ENCODE measurements at regions not wholly inside any gene's neighbourhood (a gene's known extent, or its start where the extent isn't known, plus 50 kb on each side); places are given as distances from the start of the nearest gene placed in this dataset.
"Not testable (repeated sequence)": the region's sequence is repeated elsewhere in the genome, so short reads cannot be mapped to it uniquely, and the experiment has no call there.

DNA sequence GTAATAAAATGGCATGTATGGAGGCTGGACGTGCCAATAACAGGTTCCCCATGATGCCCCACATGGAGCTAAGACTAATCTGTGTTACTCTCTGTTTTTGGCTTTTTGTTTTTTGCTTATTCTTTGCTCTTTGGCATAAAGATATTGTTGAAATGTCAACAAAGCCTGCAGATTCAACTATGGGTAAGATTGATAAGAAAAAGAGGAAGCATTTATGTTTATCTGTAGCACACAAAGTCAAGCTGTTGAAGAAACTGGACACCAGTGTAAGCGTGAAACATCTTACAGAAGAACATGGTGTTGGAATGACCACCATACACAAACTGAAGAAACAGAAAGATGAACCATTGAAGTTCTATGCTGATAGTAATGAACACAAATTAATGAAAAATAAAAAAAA, 402.7 kb downstream of the LTN1 start:
- no peaks in the 10 kb centered on the region for H3K36me3 ChIP-seq (ENCODE audit: control insufficient read depth, insufficient read depth, low read length)
- H3K27me3 ChIP-seq (replicated peaks; ENCODE audit: control insufficient read depth, insufficient read depth, low read length), result no peaks in the 10 kb centered on the region
- H3K4me3 ChIP-seq (replicated peaks; ENCODE audit: low read depth, low read length), result no peak overlapping the region
- no peak for DNase-seq (ENCODE audit: extremely low read depth, insufficient read length)
- TF ChIP-seq, protein P1, sequence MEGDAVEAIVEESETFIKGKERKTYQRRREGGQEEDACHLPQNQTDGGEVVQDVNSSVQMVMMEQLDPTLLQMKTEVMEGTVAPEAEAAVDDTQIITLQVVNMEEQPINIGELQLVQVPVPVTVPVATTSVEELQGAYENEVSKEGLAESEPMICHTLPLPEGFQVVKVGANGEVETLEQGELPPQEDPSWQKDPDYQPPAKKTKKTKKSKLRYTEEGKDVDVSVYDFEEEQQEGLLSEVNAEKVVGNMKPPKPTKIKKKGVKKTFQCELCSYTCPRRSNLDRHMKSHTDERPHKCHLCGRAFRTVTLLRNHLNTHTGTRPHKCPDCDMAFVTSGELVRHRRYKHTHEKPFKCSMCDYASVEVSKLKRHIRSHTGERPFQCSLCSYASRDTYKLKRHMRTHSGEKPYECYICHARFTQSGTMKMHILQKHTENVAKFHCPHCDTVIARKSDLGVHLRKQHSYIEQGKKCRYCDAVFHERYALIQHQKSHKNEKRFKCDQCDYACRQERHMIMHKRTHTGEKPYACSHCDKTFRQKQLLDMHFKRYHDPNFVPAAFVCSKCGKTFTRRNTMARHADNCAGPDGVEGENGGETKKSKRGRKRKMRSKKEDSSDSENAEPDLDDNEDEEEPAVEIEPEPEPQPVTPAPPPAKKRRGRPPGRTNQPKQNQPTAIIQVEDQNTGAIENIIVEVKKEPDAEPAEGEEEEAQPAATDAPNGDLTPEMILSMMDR (IDR thresholded peaks at IDR 0.05; ENCODE audit: insufficient read depth, low read length, poor library complexity, severe bottlenecking), result no peak

DNA sequence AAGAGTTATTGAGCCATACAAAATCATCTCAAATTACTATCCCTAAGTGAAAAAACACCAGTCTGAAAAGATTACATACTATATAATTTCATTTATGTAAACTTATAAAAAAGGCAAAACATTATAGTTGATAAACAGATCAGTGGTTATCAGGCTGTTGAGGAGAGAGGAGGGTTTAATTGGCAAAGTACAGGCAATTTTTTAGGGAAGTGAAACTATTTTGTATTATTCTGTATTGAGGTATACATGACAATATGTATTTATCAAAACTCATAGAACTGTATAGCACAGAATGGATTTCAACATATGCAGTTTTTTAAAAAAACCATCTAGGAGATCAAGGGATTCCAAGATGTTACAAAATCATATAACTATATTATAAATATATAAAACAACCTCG, 403.7 kb downstream of the LTN1 start:
- TF ChIP-seq, protein P1 (IDR thresholded peaks at IDR 0.05; ENCODE audit: insufficient read depth, low read length, poor library complexity, severe bottlenecking), result no peak
- no peak overlapping the region for H3K4me3 ChIP-seq (replicated peaks; ENCODE audit: low read depth, low read length)
- no peak for DNase-seq (ENCODE audit: extremely low read depth, insufficient read length)
- no peaks in the 10 kb centered on the region for H3K36me3 ChIP-seq (ENCODE audit: control insufficient read depth, insufficient read depth, low read length)
- H3K27me3 ChIP-seq (replicated peaks; ENCODE audit: control insufficient read depth, insufficient read depth, low read length), result no peaks in the 10 kb centered on the region

DNA sequence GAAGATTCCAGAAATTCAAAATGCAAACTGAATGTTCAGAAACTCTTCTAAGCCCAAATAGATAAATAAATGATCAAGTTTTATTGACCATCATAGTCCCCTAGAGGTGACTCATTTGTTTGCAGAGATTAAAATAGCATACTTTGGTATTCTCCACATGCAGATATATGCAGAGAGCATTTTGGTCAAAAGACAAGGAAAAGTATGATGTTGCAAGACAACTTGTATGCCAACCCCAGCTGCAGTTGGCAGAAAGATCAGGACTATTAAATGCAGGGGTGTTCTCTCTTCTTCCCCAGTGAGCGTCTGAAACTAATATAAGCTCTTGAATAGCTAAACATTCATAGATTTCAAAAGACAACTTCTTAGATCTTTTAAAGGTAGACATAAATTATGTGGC, 404.9 kb downstream of the LTN1 start:
- TF ChIP-seq, protein P1 (IDR thresholded peaks at IDR 0.05; ENCODE audit: insufficient read depth, low read length, poor library complexity, severe bottlenecking), result no peak
- Histone ChIP-seq H3K36me3 (ENCODE audit: control insufficient read depth, insufficient read depth, low read length) (no peaks in the 10 kb centered on the region), H3K4me3 (replicated peaks; ENCODE audit: low read depth, low read length) (no peak overlapping the region), H3K27me3 (replicated peaks; ENCODE audit: control insufficient read depth, insufficient read depth, low read length) (no peaks in the 10 kb centered on the region)
- DNase-seq (ENCODE audit: extremely low read depth, insufficient read length), result no peak

DNA sequence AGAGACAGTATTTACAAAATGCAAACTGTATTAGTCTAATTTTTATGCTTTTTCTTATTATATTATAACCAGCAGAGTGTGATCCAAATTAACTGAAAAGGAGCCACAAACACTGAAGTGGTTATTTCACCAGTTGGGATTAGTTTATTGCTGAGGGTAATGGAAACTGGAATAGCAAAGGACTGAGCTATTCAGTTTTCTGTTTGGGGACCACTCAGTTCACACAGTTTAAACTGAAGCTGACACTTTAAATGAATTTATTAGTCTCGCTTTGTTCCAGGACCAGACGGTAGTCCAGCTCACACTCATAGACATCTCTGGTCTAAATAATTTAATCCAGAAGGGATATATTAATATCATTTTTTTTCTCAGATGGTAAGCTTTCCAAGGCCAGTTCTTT, 410.7 kb downstream of the LTN1 start:
- H3K36me3 ChIP-seq (ENCODE audit: control insufficient read depth, insufficient read depth, low read length), result no peaks in the 10 kb centered on the region
- H3K4me3 ChIP-seq (replicated peaks; ENCODE audit: low read depth, low read length), result no peak overlapping the region
- TF ChIP-seq, protein P1 (IDR thresholded peaks at IDR 0.05; ENCODE audit: insufficient read depth, low read length, poor library complexity, severe bottlenecking), result no peak
- no peaks in the 10 kb centered on the region for H3K27me3 ChIP-seq (replicated peaks; ENCODE audit: control insufficient read depth, insufficient read depth, low read length)
- no peak for DNase-seq (ENCODE audit: extremely low read depth, insufficient read length)

DNA sequence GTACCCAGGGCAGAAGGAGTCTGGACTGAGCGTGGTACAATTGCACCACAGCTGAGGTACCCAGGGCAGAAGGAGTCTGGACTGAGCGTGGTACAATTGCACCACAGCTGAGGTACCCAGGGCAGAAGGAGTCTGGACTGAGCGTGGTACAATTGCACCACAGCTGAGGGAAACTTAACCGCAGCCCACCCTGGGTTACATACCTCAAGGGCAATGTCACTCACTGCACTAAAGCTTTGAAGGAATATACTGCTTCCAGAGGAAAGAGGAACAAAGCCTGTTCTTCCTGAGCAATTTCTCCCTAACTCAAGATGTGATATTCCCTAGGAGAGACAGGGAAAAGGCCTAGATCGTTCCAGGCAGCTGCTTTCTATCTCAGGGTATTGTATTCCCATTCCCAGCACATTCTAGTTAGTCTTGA, 411.4 kb downstream of the LTN1 start:
- not testable (repeated sequence) for H3K27me3 ChIP-seq (replicated peaks; ENCODE audit: control insufficient read depth, insufficient read depth, low read length); DNase-seq (ENCODE audit: extremely low read depth, insufficient read length); H3K36me3 ChIP-seq (ENCODE audit: control insufficient read depth, insufficient read depth, low read length)

DNA sequence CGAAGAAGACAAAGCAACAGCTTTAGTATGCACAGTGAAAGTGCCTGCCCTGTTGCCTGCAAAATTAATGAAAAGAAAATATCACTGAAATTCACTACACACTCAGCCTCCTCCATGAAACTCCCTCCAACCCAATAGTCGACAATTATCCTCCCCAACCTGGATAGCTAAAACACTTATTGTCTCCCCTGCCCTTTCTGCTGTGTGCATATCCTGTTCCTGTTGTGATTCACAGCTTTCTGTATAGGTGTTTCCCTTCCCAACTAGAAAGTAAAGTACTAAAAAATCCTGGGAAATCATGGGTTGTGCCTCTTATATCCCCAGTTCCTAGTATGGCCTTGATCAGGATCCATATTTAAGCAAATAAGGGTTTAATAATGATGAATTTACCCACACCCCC, 412.1 kb downstream of the LTN1 start:
- Histone ChIP-seq H3K27me3 (replicated peaks; ENCODE audit: control insufficient read depth, insufficient read depth, low read length) (no peaks in the 10 kb centered on the region), H3K36me3 (ENCODE audit: control insufficient read depth, insufficient read depth, low read length) (no peaks in the 10 kb centered on the region), H3K4me3 (replicated peaks; ENCODE audit: low read depth, low read length) (no peak overlapping the region)
- DNase-seq (ENCODE audit: extremely low read depth, insufficient read length), result no peak
- TF ChIP-seq, protein P1 (IDR thresholded peaks at IDR 0.05; ENCODE audit: insufficient read depth, low read length, poor library complexity, severe bottlenecking), result no peak

More for the DNA sequence above, 411.4 kb downstream of the LTN1 start:
- not testable (repeated sequence) for H3K4me3 ChIP-seq (replicated peaks; ENCODE audit: low read depth, low read length)
